IMR-90 (cell line): ENCODE measurements at regions not wholly inside any gene's neighbourhood (a gene's known extent, or its start where the extent isn't known, plus 50 kb on each side); places are given as distances from the start of the nearest gene placed in this dataset.
A peak's percentile ranks its signal among the peaks of the same experiment; 100 is the strongest.

Experiments
- ATAC-seq: fragments of 200-7000 bp; cut with Tn5 transposase; 2 replicates; pipeline ENCODE4 v1.9.1; 2020; ENCODE audit warnings: low read depth, mild to moderate bottlenecking, moderate library complexity
- BruUV-seq: library from RNA; stranded (reverse); fragments of 400-500 nt; replicated peaks from 2 replicates; lab custom pipeline; 2021; lab: Mats Ljungman, UMichigan
- CTCF ChIA-PET: fragments of 300-600 bp; formaldehyde crosslinking; extraction: SDS; loops from one replicate; lab custom pipeline; 2021; ENCODE audit warnings: antibody characterized with exemption; lab: Yijun Ruan, JAX
- POLR2A ChIA-PET: fragments of 300-600 bp; sonication (Branson Sonifier 250); formaldehyde crosslinking; loops from one replicate; lab custom pipeline; 2022; ENCODE audit warnings: antibody characterized with exemption; ENCODE audit not compliant: unreplicated experiment; lab: Charles Lee
- DNase-seq: peaks from one replicate; pipeline ENCODE4 v3.0.0; 2013
- H2AFZ ChIP-seq: replicated peaks from 2 replicates; pipeline ENCODE3; 2013; ENCODE audit warnings: low read length, mild to moderate bottlenecking; ENCODE audit not compliant: poor library complexity
- H2AK5ac ChIP-seq: 2 replicates; pipeline ENCODE4 v1.6.1; 2013; ENCODE audit warnings: low read depth, low read length, inconsistent platforms
- H2AK9ac ChIP-seq: replicated peaks from 2 replicates; pipeline ENCODE3; 2013; ENCODE audit warnings: mild to moderate bottlenecking, low read depth, low read length, moderate library complexity; ENCODE audit not compliant: poor library complexity
- H2BK120ac ChIP-seq: 2 replicates; pipeline ENCODE4 v1.6.1; 2013; ENCODE audit warnings: low read depth, low read length, inconsistent platforms
- H2BK15ac ChIP-seq: 3 replicates; pipeline ENCODE4 v1.6.1; 2013; ENCODE audit warnings: low read depth, low read length, inconsistent platforms
- H2BK20ac ChIP-seq: 2 replicates; pipeline ENCODE4 v1.6.1; 2013; ENCODE audit warnings: low read depth, mild to moderate bottlenecking, inconsistent platforms, low read length, moderate library complexity
- H2BK5ac ChIP-seq: 2 replicates; pipeline ENCODE4 v1.6.1; 2013; ENCODE audit warnings: mild to moderate bottlenecking, low read depth, low read length, inconsistent platforms; ENCODE audit not compliant: poor library complexity, severe bottlenecking
- H3K14ac ChIP-seq: replicated peaks from 2 replicates; pipeline ENCODE4 v1.6.1; 2013; ENCODE audit warnings: low read depth, low read length, inconsistent platforms
- H3K18ac ChIP-seq: 2 replicates; pipeline ENCODE4 v1.6.1; 2013; ENCODE audit warnings: low read depth, low read length, control low read depth
- H3K23ac ChIP-seq: 2 replicates; pipeline ENCODE4 v1.6.1; 2013; ENCODE audit warnings: low read depth, low read length, inconsistent platforms
- H3K27ac ChIP-seq: 2 replicates; pipeline ENCODE4 v1.5.1; 2013; ENCODE audit warnings: mild to moderate bottlenecking, control low read depth, low read length; ENCODE audit not compliant: insufficient read depth
- H3K27me3 ChIP-seq: 2 replicates; pipeline ENCODE4 v1.6.1; 2013; ENCODE audit warnings: low read length; ENCODE audit not compliant: control insufficient read depth, insufficient read depth
- H3K36me3 ChIP-seq: 2 replicates; pipeline ENCODE4 v1.6.1; 2013; ENCODE audit warnings: low read length, mixed read lengths; ENCODE audit not compliant: control insufficient read depth, insufficient read depth
- H3K4ac ChIP-seq: 2 replicates; pipeline ENCODE4 v1.6.1; 2013; ENCODE audit warnings: low read depth, low read length, inconsistent platforms
- H3K4me1 ChIP-seq: 2 replicates; pipeline ENCODE4 v1.6.1; 2013; ENCODE audit warnings: low read length, mixed read lengths; ENCODE audit not compliant: control insufficient read depth, insufficient read depth
- H3K4me2 ChIP-seq: 2 replicates; pipeline ENCODE4 v1.6.1; 2013; ENCODE audit warnings: low read depth, mild to moderate bottlenecking, control low read depth, low read length, moderate library complexity
- H3K4me3 ChIP-seq: 2 replicates; pipeline ENCODE4 v1.5.1; 2013; ENCODE audit warnings: low read depth, mild to moderate bottlenecking, control low read depth, low read length, moderate library complexity; ENCODE audit not compliant: insufficient read depth
- H3K56ac ChIP-seq: 2 replicates; pipeline ENCODE4 v1.6.1; 2013; ENCODE audit warnings: low read length, inconsistent platforms; ENCODE audit not compliant: insufficient read depth; ENCODE audit errors: extremely low read depth
- H3K79me1 ChIP-seq, 2 experiments: 2 replicates each; pipeline ENCODE4 v1.6.1; 2013; ENCODE audit warnings: low read length in 2 of 2, inconsistent platforms in 1 of 2, low read depth in 1 of 2
- H3K9ac ChIP-seq: 2 replicates; pipeline ENCODE4 v1.6.1; 2013; ENCODE audit warnings: low read depth, low read length, control low read depth
- H3K9me1 ChIP-seq: 2 replicates; pipeline ENCODE4 v1.6.1; 2013; ENCODE audit warnings: low read length, inconsistent platforms; ENCODE audit not compliant: insufficient read depth
- H3K9me3 ChIP-seq: 2 replicates; pipeline ENCODE4 v1.6.1; 2013; ENCODE audit warnings: low read length; ENCODE audit not compliant: control insufficient read depth, insufficient read depth
- H4K20me1 ChIP-seq: 2 replicates; pipeline ENCODE4 v1.6.1; 2013; ENCODE audit warnings: low read length, inconsistent platforms; ENCODE audit not compliant: insufficient read depth
- H4K5ac ChIP-seq: 2 replicates; pipeline ENCODE4 v1.6.1; 2013; ENCODE audit warnings: mild to moderate bottlenecking, low read depth, low read length, control low read depth
- H4K8ac ChIP-seq, 2 experiments: 2 replicates each; pipeline ENCODE4 v1.6.1; 2013; ENCODE audit warnings: low read depth in 2 of 2, low read length in 2 of 2, control low read depth in 1 of 2, inconsistent platforms in 1 of 2
- H4K91ac ChIP-seq: 2 replicates; pipeline ENCODE4 v1.6.1; 2013; ENCODE audit warnings: low read depth, low read length, inconsistent platforms; ENCODE audit not compliant: insufficient read depth
- MXI1 ChIP-seq: IDR thresholded peaks from 2 replicates; pipeline ENCODE4 v1.6.1; 2012; ENCODE audit warnings: low read depth, mild to moderate bottlenecking, low read length, moderate library complexity, borderline replicate concordance
- NFE2L2 ChIP-seq: fragments of 150-350 bp; IDR thresholded peaks from 2 replicates; pipeline ENCODE4 v1.6.1; 2016; ENCODE audit warnings: low read depth, mild to moderate bottlenecking, low read length
- dilution Hi-C: fragments of 300-500 bp; cut with HindIII; formaldehyde crosslinking; loops from one replicate; pipeline ENCODE4 v1.14.3; 2018; ENCODE audit warnings: low sequenced_read_pairs; ENCODE audit not compliant: unreplicated experiment
- in situ Hi-C: fragments of 300-500 bp; cut with MboI; formaldehyde crosslinking; loops from 3 replicates; pipeline ENCODE4 v1.14.3; 2019; ENCODE audit warnings: low sequenced_read_pairs, inconsistent platforms, mixed read lengths
- intact Hi-C: fragments of 100-400 bp; cut with micrococcal nuclease; formaldehyde crosslinking; loops from 2 replicates; pipeline ENCODE4 v1.10.0; 2022

GRCh38 chr2:48910961-48911360, 155.4 kb upstream of the LHCGR start:
- no peak overlapping the region for H3K4me3 ChIP-seq
- no peak for DNase-seq
- H3K14ac ChIP-seq = no peak overlapping the region
- no peak overlapping the region for H2AFZ ChIP-seq
- H3K27ac ChIP-seq = no peak overlapping the region
- no peak overlapping the region for H2AK5ac ChIP-seq
- H3K23ac ChIP-seq = no peak overlapping the region
- ATAC-seq = 0 out of 2 replicates have a peak, but pooled peaks have one; percentile 37
- no peak overlapping the region for H4K8ac ChIP-seq
- H3K9ac ChIP-seq = no peak overlapping the region
- H2BK20ac ChIP-seq = no peak overlapping the region
- no peak overlapping the region for H3K4ac ChIP-seq
- H3K18ac ChIP-seq = no peak overlapping the region
- H4K20me1 ChIP-seq = no peaks in the 10 kb centered on the region
- no peak overlapping the region for H3K4me2 ChIP-seq
- H3K4me1 ChIP-seq = no peaks in the 10 kb centered on the region
- ChIA-PET CTCF (interaction anchor here (0.7 to 1.0 kb wide), 3 partner anchors 36 to 136 kb away, joined by 3 read pairs; no protein-coding TSS in a partner anchor), POLR2A (no interaction called here)
- no peak for TF ChIP-seq MXI1
- TF ChIP-seq NFE2L2 = no peak
- dilution Hi-C loops (no loop called here), intact Hi-C loops (no loop called here), in situ Hi-C loops (no loop called here)
- H2BK120ac ChIP-seq = no peak overlapping the region
- H3K9me3 ChIP-seq = no peaks in the 10 kb centered on the region
- no peak overlapping the region for H2BK15ac ChIP-seq
- no TSS peak for BruUV-seq
- H3K79me1 ChIP-seq = no peaks in the 10 kb centered on the region
- no peak overlapping the region for H4K91ac ChIP-seq
- H3K56ac ChIP-seq = no peak overlapping the region
- no peak overlapping the region for H4K5ac ChIP-seq
- no peak overlapping the region for H2AK9ac ChIP-seq
- H2BK5ac ChIP-seq = no peak overlapping the region
- H3K9me1 ChIP-seq = no peaks in the 10 kb centered on the region
- H3K36me3 ChIP-seq = no peaks in the 10 kb centered on the region
- peaks cover 2% of the 10 kb centered on the region; the same call in 1 of the 2 replicates for H3K27me3 ChIP-seq
